ENCODE measurements at regions not wholly inside any gene's neighbourhood (a gene's known extent, or its start where the extent isn't known, plus 50 kb on each side); places are given as distances from the start of the nearest gene placed in this dataset.

DNA sequence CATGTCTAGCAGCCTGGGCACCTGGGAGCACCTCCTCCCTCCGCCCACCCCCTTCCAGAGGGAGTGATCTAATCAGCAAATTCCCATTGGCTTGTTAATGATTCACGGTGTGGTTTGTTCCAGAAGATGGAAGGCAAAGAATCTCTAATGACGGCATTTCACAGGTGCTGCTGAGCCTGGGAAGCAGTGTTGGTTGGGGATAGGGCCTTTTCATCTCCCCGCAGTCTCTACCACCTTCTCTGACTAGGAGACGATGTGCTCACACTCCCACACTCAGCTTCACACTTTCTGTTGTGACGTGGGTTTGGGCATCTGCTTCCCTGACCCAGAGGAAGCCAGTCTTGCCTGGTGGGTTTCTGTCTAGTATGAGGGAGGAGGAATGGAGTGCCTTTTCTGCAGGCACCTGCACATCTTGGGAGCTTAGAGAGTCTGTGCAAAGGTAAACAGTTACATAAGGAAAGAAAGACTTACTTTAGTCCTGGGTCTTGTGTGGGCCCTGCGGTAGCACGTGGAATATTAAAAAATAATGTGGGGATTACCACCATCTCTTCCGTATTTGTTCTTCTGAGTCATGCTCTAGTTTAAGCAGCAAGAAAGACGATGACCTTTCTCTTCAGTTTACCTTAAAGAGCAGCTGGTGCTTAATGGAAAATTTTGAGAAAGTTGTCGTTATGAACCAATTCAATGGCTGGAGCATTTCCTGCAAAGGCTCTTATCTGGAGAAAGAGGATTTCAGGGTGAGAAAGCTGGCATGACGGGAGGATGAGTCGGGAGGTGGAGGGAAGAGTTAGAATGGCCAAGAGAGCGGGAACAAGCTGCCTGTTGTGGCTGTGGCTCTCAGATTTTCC, 70.6 kb upstream of the ARHGAP5 start:
- DNase-seq, result no peak

DNA sequence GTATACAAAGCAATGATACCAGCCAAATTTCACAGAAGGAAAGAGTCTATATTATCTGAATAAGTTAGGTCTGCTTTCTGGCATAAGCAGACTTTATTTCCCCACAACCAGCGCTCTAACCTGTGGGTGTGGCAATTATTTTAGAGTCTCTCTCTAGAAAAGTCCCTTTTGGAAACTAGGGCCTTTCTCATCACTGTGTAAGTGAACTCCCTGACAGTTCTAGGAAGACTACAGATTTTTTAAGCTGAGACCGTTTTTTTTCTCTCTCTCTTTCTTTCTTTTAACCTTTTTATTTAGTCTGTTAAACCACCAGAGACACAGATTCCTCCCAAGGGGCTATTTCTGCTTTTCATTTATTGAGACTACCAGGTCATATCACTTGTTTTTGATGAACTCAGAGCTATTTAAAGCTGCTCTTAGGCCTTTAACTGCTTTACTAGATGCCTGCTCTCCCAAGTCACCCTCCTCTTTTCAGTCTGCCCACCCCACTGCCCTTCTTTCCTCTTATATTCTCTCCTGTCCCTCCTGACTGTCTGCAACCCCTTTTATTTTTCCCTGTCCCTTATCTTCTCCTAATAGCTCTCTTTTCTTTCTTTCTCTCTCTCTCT, 69.2 kb upstream of the ARHGAP5 start:
- no peak for DNase-seq

DNA sequence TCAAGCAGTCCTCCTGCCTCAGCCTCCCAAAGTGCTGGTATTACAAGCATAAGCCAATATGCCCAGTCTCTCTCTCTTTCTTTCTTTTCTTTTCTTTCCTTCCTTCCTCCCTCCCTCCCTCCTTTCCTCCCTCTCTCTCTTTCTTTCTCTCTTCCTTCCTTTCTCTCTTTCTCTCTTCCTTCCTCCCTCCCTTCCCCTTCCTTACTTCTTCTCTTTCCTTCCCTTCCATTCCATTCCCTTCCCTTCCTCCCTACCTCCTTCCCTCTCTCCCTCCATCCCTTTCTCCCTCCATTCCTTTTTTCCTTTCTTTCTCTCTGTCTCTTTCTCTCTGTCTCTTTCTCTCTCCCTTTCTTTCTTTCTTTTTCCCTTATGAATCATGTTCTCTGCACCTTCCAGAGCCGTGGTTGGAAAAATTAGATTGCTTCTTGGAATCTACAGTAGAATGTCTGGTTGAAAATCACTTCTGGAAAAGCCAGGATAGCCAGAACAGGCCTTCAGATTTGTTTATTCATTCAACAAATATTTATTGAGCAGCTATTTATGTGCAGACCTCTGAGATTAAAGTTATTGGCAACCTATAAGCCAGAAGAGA, 68.4 kb upstream of the ARHGAP5 start:
- no peak for DNase-seq

DNA sequence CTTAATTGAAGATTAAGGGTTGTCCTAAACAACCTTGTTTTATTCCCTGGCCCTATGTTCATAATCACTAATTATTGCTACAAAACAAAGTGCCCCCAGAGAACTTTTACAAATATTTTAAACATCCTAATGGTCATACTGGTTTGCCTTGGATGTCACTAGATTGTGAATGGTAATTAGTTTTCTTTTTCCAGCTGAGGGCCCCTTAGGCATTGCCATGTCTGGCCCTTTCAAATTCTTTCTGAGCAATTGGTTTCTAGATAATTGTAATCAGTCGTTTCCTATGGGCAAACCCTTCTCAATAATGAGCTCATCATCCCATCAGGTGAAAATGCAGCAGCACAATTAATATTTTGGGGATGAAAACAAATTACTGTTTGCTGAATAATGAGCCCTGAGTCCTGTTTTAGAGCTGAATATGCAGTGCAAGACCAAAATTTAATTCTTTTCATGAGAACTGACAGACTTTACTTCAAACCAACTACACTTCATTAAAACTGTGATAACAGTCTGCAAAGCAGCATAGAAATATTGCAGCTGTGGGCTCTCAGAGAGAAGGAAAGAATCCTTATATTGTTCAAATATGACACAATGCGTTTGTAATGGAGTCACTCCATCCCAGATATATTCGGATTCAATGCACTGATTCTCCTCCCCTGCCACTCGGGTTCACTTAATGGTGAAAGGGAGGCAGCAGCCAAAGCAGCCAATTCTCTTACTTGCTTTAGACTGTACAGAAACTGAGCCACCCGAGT, 67.7 kb upstream of the ARHGAP5 start:
- DNase-seq, result no peak

DNA sequence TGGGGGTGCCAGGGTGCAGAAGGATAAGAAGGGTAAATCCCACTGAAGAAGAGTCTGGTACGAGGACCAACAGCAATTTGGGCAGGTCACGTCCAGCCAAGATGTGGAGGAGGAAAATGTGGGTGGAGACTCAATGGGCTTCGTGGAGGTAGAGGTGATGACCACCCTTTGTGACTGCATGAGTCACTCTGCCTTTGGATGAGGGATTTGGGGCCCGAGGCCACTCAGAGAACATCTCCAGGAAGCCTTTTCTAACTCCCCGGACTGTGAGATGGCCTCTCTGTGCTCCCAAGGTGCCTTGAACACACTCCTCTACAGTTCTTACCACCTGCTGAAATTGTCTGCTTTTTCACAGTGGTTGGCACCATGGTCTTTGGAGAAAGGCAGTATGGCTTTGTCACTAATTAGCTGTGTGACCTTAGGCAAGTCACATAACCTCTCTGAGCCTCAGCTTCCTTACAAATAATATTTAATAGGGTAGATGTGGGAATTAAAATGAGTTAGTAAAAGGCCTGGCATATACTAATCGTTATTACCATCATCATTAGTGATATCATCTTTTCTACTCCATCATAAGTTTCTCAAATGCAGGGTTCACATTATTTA, 67.0 kb upstream of the ARHGAP5 start:
- no peak for DNase-seq

DNA sequence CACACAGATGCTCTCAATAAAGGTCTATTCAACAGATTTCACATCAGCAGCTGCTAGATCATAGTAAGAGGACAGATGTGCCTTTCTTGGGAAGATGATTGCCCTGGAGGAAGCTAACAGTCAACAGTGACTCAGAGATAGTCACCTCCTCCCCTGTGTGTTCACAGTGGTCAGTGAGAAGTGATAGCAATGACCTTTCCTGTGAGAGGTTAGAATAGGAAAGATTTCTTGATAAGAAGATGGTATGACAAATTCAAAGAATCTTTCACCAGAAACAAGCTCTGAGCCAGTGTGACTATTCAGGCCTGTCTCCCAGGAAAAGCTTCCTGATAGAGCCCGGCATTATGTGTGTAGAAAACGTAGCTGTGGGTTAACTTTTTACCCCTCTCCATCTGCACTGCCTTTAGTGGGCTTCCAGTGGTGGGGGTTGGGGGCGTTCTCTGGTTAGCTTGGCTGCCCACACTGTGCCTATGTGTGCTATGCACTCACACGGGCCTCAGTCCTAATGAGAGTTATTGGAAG, 66.4 kb upstream of the ARHGAP5 start:
- DNase-seq, result peak; percentile 48

DNA sequence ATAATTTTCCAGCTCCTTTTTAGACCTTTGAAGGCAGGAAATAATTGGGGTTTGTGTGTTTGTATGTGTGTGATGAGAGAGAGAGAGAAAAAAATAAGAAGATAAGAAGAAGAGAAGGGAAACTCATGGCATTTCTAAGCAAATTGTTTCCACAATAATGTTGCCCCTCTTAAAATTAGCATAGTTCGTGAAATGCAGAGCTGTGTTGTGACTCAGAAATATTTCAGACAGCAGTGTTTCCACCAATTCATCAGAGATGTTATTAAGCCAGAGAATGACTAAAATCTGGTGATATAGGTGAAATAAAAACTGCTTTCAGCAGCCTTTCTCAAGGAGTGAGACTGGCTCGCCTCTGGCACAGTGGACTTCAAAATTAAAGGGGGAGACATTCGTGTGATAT, 65.9 kb upstream of the ARHGAP5 start:
- no peak for DNase-seq

DNA sequence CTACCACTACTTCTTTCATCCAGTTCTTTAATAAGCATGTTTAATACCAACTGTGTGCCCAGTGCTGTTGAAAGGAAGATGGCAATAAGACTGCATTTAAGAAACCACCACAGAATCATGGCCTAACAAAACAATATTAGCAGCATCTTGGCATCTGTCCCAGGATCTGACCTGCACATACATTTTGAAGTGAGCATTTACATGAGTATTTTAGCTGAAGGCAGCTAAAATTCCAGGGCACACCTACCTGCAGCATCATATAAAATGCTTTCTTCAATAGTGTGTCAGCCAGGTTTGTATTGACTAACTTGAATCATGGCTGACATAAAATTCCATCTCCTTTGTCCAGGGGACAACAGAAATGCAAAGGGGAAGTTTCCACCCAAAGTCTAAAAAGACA, 65.0 kb upstream of the ARHGAP5 start:
- DNase-seq, result no peak

DNA sequence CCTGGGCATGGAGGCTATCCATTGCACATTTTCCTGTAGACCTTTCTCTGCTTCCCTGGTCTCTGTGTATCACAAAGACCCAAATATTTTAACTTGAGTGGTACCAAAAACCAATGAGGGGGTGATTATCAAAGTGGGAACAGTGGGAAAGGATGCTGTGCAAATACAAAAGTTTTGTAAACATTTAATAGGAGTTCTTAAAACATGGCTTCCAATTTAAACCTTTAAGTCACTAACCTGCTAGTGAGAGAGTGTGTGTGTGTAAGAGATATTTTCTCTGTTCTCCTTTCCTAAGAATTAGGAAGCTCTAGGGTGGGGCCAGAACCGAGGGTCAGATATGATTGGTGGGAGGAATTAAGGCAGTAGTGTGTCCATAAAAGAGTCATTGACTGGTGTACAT, 64.5 kb upstream of the ARHGAP5 start:
- DNase-seq, result no peak

DNA sequence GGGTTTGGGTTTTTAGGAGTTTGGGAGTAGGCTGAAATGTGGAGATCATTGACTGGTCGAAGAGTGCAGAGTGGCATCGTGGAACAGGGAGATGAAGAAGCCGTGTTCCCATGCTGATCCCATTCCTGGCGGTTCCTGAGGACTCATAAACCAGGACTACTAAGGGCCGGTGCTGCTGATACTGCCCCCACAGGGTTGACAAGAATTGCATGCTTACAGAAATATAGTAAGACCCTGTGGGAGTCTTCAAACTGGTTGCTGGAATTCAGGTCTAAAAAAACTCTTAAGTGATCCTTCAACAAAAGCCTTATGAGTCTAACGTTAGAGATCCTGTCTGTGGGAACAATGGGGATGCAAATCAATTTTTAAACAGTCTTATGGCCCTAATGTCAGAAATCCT, 64.0 kb upstream of the ARHGAP5 start:
- DNase-seq, result no peak

DNA sequence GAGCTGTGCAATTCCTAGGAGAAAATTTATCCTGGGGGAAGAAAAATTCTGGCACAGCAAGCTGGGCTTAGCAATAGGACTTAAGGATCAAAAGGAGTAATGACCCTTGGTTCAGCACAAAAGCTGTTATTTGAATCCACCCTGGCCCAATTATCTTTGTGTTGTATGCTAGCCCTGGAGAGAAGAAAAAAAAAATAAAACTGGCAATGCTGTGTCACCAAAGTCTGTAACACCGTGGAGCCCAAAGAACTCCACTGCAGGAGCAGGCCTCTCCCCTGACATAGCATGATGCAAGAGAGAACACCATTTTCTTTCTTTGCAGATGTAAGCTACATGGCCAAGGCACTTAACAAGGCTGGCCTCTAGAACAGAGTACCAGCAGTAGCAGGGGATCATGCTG, 63.0 kb upstream of the ARHGAP5 start:
- no peak for DNase-seq

DNA sequence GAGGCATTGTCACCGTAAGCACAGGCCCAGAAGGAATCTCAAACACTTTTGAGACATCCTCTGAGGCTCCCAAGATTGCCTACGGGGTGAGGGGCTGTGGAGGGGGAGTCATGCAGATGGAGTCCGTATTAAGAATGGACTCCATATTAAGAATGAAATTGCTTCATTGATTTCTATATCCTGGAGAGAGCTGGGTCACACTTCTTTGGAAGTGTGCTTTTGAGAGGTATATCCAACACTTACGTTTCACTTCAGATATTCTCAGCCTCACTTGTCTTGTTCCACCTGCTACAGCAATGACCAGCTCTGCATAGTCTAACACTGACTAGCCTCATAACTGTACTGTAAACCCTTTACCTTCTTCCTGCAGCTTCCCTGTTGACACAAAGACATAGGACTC, 62.6 kb upstream of the ARHGAP5 start:
- no peak for DNase-seq

DNA sequence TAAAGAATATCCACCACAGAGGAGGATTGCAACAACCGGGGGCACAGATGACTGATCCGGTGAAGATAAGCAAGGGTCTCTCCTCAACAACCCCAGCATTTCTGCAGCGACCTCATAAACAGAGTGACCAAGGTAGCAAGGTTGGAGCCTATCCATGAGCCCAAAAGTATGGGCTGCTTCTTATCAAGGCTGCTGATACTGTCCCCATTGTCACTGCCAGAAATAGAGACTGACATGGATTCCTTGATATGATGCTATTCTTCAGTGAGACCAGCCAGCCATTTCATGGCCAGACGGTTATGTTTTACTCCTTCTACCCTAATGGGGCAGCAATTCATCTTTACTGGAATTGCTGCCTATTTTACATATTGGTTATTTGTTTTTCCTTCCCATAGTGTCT, 61.9 kb upstream of the ARHGAP5 start:
- DNase-seq, result no peak

DNA sequence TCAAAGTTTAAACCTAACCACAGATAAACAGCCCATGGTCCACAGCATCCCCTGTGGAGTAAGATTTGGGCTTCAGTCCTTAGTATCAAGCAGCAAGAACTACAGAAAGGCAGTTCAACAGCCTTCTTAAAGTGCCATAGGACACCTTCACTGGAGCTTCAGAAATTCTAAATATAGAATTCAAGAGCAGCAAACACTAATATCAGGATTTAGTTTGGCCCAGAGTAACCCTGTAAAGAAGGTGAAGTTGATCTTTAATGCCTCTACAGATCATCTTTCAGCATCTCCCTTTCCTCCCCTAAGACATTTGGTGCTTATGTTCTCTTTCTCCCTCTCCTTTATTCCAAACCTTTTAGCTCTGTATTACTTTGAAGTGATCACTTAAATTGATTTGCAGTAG, 59.5 kb upstream of the ARHGAP5 start:
- DNase-seq, result no peak

DNA sequence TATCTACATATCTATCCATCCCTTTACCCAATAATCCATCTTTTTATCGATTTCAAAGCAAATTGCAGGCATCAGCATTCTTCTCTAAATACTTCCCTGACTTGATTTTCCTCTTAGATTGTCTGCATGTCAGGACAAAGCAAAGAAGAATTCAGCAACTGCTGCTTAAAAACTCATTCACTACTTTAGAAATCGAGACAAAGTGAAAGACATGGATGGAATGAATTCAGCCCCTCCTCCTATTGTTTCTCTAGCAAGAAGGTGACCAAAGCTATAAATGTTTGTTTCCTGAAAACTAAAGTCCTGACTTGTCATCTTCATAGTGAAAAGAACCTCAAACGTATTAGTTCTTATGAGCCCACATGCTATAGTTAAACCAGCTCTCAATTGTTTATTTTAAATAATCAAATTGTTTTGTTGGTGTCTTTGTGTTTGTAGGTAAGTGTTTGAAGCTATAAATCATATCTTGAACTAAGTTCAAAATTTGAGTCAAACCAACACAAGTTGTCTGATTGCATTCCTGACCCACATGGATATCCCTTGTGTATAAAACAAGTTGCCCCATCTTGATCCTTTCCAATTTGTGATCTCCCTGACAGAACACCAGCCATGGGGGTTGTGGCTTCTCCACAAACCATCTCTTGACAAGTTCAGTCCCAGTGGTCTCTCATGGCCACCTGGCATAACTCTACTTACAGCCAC, 58.6 kb upstream of the ARHGAP5 start:
- no peak for DNase-seq

DNA sequence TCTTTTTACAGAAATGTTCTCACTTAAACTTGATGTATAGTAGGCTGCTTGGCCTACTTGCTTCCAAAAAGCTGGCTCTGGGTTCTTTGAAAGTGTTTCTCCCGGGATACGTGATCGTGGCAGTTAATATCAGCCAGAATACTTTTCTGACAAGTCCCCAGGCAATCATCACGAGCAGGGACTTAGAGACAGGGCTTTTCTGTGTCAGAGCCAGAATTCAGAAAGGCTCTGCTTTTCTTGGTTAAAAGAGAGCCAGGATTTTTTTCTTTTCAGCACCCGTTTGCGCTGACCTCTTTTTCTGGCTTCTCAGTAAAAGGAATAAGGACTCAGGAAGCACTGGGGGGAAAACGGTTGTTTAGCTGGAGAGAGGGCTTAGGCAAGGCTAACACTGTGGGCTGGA, 57.8 kb upstream of the ARHGAP5 start:
- no peak for DNase-seq

DNA sequence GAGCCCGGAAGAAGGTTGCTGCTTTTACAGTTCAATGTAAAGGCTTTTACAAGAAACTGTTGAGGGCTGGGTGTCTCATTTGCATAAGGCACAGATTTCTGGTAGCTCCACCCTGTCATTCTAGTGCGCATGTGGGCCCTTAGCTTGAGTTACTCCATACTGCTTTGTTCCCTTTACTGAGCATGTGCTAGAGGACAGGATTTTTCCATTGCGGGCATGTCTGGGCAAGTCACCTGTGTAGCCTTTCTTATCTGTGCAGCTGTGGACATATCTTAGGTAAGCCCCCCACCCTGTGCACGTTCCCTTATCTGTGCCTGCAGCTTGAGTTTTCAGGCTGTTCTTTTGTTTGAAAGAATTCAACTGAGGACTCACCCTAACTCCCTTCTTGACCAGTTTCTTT, 56.2 kb upstream of the ARHGAP5 start:
- no peak for DNase-seq

DNA sequence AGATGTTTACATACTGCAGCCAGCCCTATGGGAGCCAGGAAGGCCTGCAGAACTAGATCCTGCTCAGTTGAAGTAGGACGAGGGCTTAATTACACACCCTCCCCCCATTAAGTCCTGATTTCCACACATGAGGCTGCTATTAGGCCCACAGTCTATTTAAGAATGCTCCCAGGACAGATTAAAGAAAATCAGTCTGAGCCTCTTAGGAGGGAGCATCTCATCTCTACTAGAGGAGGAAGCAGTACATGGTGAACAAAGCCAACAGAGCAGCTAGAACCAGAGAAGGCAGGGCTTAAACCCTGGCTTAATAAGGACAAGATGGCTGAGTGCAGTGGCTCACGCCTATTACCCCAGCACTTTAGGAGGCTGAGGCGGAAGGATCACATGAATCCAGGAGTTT, 55.8 kb upstream of the ARHGAP5 start:
- DNase-seq, result no peak

DNA sequence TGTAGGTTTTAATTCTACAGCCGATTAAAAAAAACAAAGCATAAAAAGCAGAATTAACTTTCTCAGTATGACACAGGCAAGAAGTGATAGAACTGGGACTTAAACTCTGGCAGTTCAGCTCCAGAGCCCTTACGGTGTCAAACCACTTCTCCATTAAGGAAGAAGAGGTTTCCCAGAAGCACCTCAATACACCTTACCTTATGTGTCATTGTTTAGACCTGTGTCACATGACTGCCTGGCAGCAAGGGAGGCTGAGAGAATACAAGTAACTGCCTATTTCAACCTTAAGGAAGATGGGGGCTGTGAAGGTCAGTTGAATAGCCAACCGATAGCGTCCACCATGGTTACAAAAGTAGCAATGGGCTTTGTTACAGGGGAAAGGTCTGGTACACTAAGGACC, 54.6 kb upstream of the ARHGAP5 start:
- DNase-seq, result no peak

DNA sequence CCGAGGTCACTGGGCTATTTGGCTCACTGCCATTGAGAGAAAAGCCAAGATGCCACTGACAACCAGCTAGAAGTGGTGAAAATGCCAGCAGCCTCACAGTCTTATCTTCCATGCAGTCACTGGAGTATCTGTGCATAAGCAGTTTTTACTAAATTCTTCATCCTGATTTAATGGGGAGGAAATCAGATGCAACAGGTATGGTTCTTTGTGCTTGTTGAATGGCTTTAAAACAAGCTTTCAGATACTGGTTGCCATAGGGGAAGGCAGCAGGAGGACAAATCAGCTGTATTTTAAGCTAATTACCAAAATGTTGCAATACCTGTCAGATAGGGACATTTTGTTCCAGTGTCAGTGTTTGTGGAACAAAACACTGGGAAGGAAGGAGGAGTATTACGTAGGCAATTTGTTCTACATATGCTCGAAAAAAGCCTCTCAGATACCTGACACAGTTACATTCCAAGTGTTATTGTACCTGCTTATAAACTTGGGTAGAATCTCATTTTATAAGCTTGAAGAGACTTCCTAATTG, 54.1 kb upstream of the ARHGAP5 start:
- DNase-seq, result no peak

DNA sequence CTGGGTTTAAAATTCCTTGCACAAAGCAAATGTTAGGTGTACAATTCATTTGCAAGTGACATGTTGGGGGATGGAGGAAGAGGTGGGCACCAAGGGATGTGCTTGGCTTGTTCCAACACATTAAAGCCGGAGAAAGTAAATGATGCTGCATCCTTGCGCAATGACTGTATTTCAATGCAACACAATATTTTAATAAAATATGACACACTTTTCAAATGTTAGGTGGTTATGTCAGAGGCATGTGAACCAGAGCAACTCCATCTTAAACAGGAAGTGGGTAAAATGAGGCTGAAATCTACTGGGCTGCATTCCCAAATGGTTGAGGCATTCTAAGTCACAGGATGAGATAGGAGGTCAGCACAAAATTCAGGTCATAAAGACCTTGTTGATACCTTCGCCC, 53.6 kb upstream of the ARHGAP5 start:
- no peak for DNase-seq

Data from fibroblast of skin of right quadriceps (primary cell).